HEK293 (cell line): ENCODE measurements at regions not wholly inside any gene's neighbourhood (a gene's known extent, or its start where the extent isn't known, plus 50 kb on each side); places are given as distances from the start of the nearest gene placed in this dataset.

Experiments used
- BCL6B ChIP-seq: fragments of 450-650 bp; formaldehyde crosslinking; IDR thresholded peaks from 2 replicates; pipeline ENCODE4 v1.5.1; 2017; ENCODE audit warnings: missing biosample characterization, missing genetic modification characterization
- GLI2 ChIP-seq: fragments of 450-650 bp; formaldehyde crosslinking; IDR thresholded peaks from 2 replicates; pipeline ENCODE4; 2017; ENCODE audit warnings: missing biosample characterization, missing genetic modification characterization, low read depth, borderline replicate concordance
- HIC1 ChIP-seq: fragments of 450-650 bp; formaldehyde crosslinking; IDR thresholded peaks from 2 replicates; pipeline ENCODE4 v1.5.1; 2016; ENCODE audit warnings: missing biosample characterization, missing genetic modification characterization
- IKZF3 ChIP-seq: fragments of 450-650 bp; IDR thresholded peaks from 2 replicates; pipeline ENCODE4 v1.5.0; 2018; ENCODE audit warnings: missing biosample characterization, mild to moderate bottlenecking, missing genetic modification characterization, moderate library complexity
- MYNN ChIP-seq: fragments of 450-650 bp; formaldehyde crosslinking; IDR thresholded peaks from 2 replicates; pipeline ENCODE4 v1.5.1; 2016; ENCODE audit warnings: missing biosample characterization, missing genetic modification characterization, borderline replicate concordance
- PATZ1 ChIP-seq: fragments of 450-650 bp; formaldehyde crosslinking; IDR thresholded peaks from 2 replicates; pipeline ENCODE4 v1.5.1; 2016; ENCODE audit warnings: missing biosample characterization, missing genetic modification characterization
- PRDM1 ChIP-seq: fragments of 450-650 bp; formaldehyde crosslinking; IDR thresholded peaks from 2 replicates; pipeline ENCODE4; 2016; ENCODE audit warnings: missing biosample characterization, missing genetic modification characterization
- TSHZ1 ChIP-seq: fragments of 450-650 bp; formaldehyde crosslinking; IDR thresholded peaks from 2 replicates; pipeline ENCODE4 v1.5.1; 2016; ENCODE audit warnings: missing biosample characterization, missing genetic modification characterization, borderline replicate concordance
- WT1 ChIP-seq: fragments of 450-650 bp; formaldehyde crosslinking; IDR thresholded peaks from 2 replicates; pipeline ENCODE4 v1.5.1; 2016; ENCODE audit warnings: missing biosample characterization, missing genetic modification characterization
- ZEB2 ChIP-seq: fragments of 450-650 bp; formaldehyde crosslinking; IDR thresholded peaks from 2 replicates; pipeline ENCODE4 v1.5.1; 2016; ENCODE audit warnings: missing biosample characterization, missing genetic modification characterization
- ZNF18 ChIP-seq: fragments of 450-650 bp; formaldehyde crosslinking; IDR thresholded peaks from 2 replicates; pipeline ENCODE4 v1.5.1; 2016; ENCODE audit warnings: missing biosample characterization, missing genetic modification characterization
- ZNF19 ChIP-seq: fragments of 450-650 bp; formaldehyde crosslinking; IDR thresholded peaks from 2 replicates; pipeline ENCODE4; 2016; ENCODE audit warnings: missing biosample characterization, missing genetic modification characterization, low read depth
- ZNF2 ChIP-seq: fragments of 450-650 bp; formaldehyde crosslinking; IDR thresholded peaks from 2 replicates; pipeline ENCODE4 v1.5.1; 2016; ENCODE audit warnings: missing biosample characterization, missing genetic modification characterization
- ZNF214 ChIP-seq: fragments of 450-650 bp; formaldehyde crosslinking; IDR thresholded peaks from 2 replicates; pipeline ENCODE4 v1.5.1; 2017; ENCODE audit warnings: missing biosample characterization, mild to moderate bottlenecking, missing genetic modification characterization, borderline replicate concordance
- ZNF24 ChIP-seq: fragments of 450-650 bp; formaldehyde crosslinking; IDR thresholded peaks from 2 replicates; pipeline ENCODE4 v1.5.1; 2016; ENCODE audit warnings: missing biosample characterization, missing genetic modification characterization
- ZNF341 ChIP-seq: fragments of 450-650 bp; formaldehyde crosslinking; IDR thresholded peaks from 2 replicates; pipeline ENCODE4; 2016; ENCODE audit warnings: low read depth, missing biosample characterization, missing genetic modification characterization
- ZNF513 ChIP-seq: fragments of 450-650 bp; IDR thresholded peaks from 2 replicates; pipeline ENCODE4 v1.5.1; 2018; ENCODE audit warnings: missing biosample characterization, missing genetic modification characterization
- ZNF530 ChIP-seq: fragments of 450-650 bp; formaldehyde crosslinking; IDR thresholded peaks from 2 replicates; pipeline ENCODE4 v1.5.1; 2016; ENCODE audit warnings: low read depth, missing biosample characterization, missing genetic modification characterization
- ZNF549 ChIP-seq: fragments of 450-650 bp; IDR thresholded peaks from 2 replicates; pipeline ENCODE4 v1.5.1; 2018; ENCODE audit warnings: missing biosample characterization, missing genetic modification characterization, mild to moderate bottlenecking, inconsistent platforms, moderate library complexity
- ZNF621 ChIP-seq: fragments of 450-650 bp; formaldehyde crosslinking; IDR thresholded peaks from 2 replicates; pipeline ENCODE4 v1.5.1; 2017; ENCODE audit warnings: missing biosample characterization, missing genetic modification characterization
- ZNF660 ChIP-seq: fragments of 450-650 bp; IDR thresholded peaks from 2 replicates; pipeline ENCODE4 v1.5.1; 2018; ENCODE audit warnings: missing biosample characterization, mild to moderate bottlenecking, missing genetic modification characterization
- ZNF707 ChIP-seq: fragments of 450-650 bp; formaldehyde crosslinking; IDR thresholded peaks from 2 replicates; pipeline ENCODE4 v1.5.1; 2016; ENCODE audit warnings: missing biosample characterization, missing genetic modification characterization
- ZNF747 ChIP-seq: fragments of 450-650 bp; formaldehyde crosslinking; IDR thresholded peaks from 2 replicates; pipeline ENCODE4 v1.5.1; 2016; ENCODE audit warnings: missing biosample characterization, missing genetic modification characterization
- ZNF768 ChIP-seq: fragments of 450-650 bp; formaldehyde crosslinking; IDR thresholded peaks from 2 replicates; pipeline ENCODE4 v1.5.1; 2018; ENCODE audit warnings: missing biosample characterization, mild to moderate bottlenecking, missing genetic modification characterization
- ZNF776 ChIP-seq: fragments of 450-650 bp; formaldehyde crosslinking; IDR thresholded peaks from 2 replicates; pipeline ENCODE4 v1.5.0; 2017; ENCODE audit warnings: missing biosample characterization, missing genetic modification characterization, borderline replicate concordance
- ZNF777 ChIP-seq: fragments of 450-650 bp; formaldehyde crosslinking; IDR thresholded peaks from 2 replicates; pipeline ENCODE4 v1.5.1; 2017; ENCODE audit warnings: missing biosample characterization, missing genetic modification characterization, borderline replicate concordance
- ZNF792 ChIP-seq: fragments of 450-650 bp; formaldehyde crosslinking; IDR thresholded peaks from 2 replicates; pipeline ENCODE4 v1.5.1; 2016; ENCODE audit warnings: missing biosample characterization, missing genetic modification characterization
- ZNF830 ChIP-seq: fragments of 450-650 bp; IDR thresholded peaks from 2 replicates; pipeline ENCODE4 v1.5.0; 2018; ENCODE audit warnings: missing biosample characterization, missing genetic modification characterization, low read depth, mild to moderate bottlenecking, moderate library complexity
- ZXDB ChIP-seq: fragments of 450-650 bp; formaldehyde crosslinking; IDR thresholded peaks from 2 replicates; pipeline ENCODE4 v1.5.1; 2016; ENCODE audit warnings: missing biosample characterization, missing genetic modification characterization

GRCh38 chr13:74306496-74306895 lies 172.3 kb upstream of the KLF12 start (continued):
- TF ChIP-seq ZNF513 (no peak), ZNF621 (tag by site-specific recombination) (no peak), ZNF18 (tag by site-specific recombination) (no peak), ZNF341 (tag by site-specific recombination) (no peak), ZNF707 (no peak), ZNF830 (tag by site-specific recombination) (no peak), ZNF19 (tag by site-specific recombination) (no peak), GLI2 (no peak), ZNF530 (tag by site-specific recombination) (no peak), ZNF214 (tag by site-specific recombination) (no peak), ZNF777 (tag by site-specific recombination) (no peak), ZNF792 (tag by site-specific recombination) (no peak), ZNF2 (tag by site-specific recombination) (0 out of 2 replicates have a peak, but pooled peaks have one; percentile 25), MYNN (tag by site-specific recombination) (no peak), ZNF549 (tag by site-specific recombination) (no peak), PATZ1 (tag by site-specific recombination) (no peak), WT1 (tag by site-specific recombination) (peak; percentile 69), TSHZ1 (tag by site-specific recombination) (peak; percentile 79), ZNF776 (no peak), PRDM1 (tag by site-specific recombination) (peak; percentile 75), ZNF24 (tag by site-specific recombination) (peak; percentile 81; the same call in 1 of the 2 replicates), ZNF747 (tag by site-specific recombination) (no peak), ZNF660 (tag by site-specific recombination) (no peak; the same call in 1 of the 2 replicates), BCL6B (peak; percentile 78; the same call in 1 of the 2 replicates), IKZF3 (tag by site-specific recombination) (peak; percentile 60), ZXDB (tag by site-specific recombination) (peak; percentile 45; the same call in 1 of the 2 replicates), ZNF768 (no peak), ZEB2 (peak; percentile 60; the same call in 1 of the 2 replicates), HIC1 (tag by site-specific recombination) (peak; percentile 33; the same call in 1 of the 2 replicates)
